D341Med (cell line): ENCODE measurements at regions not wholly inside any gene's neighbourhood (a gene's known extent, or its start where the extent isn't known, plus 50 kb on each side); places are given as distances from the start of the nearest gene placed in this dataset.

ENCODE experiments used
- DNase-seq: peaks from one replicate; pipeline ENCODE4 v3.0.0; 2012; ENCODE audit warnings: low spot score

- no peak for DNase-seq
Observed at GRCh38 chr6:114785235-114786127, 442.7 kb upstream of the HS3ST5 start.

- DNase-seq, result no peak
Observed at GRCh38 chr6:114783783-114784182, 441.0 kb upstream of the HS3ST5 start.

- no peak for DNase-seq
Observed at GRCh38 chr6:114783083-114783482, 440.3 kb upstream of the HS3ST5 start.

DNA sequence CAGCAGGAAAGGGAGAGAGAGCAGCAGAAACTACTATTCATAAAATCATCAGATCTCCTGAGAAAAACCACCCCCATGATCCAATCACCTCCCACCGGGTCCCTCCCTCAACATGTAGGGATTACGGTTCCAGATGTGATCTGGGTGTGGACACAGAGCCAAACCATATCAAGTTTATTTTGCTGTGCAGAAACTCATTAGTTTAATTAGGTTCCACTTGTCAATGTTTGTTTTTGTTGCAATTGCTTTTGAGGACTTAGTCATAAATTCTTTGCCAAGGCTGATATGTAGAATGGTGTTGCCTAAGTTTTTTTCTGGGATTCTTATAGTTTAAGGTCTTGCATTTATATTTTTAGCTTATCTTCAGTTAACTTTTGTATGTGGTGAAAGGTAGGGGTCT, 422.0 kb upstream of the HS3ST5 start:
- DNase-seq, result no peak

GRCh38 chr6:114762145-114762544, 419.3 kb upstream of the HS3ST5 start:
- no peak for DNase-seq

- peak; percentile 22 for DNase-seq
Observed at GRCh38 chr6:114747995-114748625, 405.3 kb upstream of the HS3ST5 start.

DNA sequence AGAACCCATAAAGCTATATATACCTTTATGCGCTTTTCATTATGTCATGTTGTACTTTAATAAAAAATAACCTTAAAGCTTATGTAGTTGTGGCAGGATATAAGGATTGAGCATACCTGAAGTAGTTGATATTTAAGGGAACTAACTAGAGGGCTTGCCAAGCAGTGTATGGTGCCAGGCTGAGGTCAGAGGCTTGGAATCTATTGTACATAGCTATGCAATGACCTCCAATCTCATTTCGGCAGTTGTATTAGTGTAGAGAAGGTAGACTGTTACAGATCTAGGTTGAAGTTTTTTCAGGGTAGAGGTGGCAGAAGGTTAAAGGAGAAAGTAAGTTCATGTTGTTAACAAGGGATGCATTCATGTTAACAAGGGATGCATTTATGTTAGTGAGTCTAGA, 397.7 kb upstream of the HS3ST5 start:
- no peak for DNase-seq

GRCh38 chr6:114739656-114740055, 396.8 kb upstream of the HS3ST5 start:
- DNase-seq, result no peak

GRCh38 chr6:114735025-114735735, 392.4 kb upstream of the HS3ST5 start:
- DNase-seq, result no peak

- DNase-seq, result no peak
Observed at GRCh38 chr6:114733596-114733995, 390.8 kb upstream of the HS3ST5 start.

DNA sequence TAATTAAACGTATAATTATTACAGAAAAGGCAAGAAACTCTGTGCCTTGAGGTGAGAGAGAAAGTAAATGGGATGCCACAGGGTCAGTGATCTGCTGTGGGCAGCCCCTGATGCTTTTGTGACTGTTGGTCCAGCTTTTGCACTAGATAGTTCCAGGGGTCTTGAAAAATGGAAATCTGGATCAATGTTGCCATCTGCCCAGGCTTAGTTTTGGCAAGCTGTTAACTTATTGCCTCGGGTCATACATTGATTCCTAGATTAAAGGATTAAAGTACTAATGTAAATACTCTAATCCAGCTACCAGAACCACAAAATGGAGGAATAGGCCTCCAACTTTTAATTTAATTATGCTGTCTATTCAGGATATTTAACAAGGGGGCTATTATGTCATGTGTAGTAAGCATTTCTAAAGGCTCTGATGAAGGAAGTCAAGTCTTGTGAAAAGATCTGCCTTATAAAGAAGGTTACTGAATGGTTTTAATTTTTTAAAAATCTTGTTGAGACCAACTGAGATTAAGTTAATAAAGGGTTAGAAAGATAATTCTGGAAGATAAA, 376.0 kb upstream of the HS3ST5 start:
- peak; percentile 68 for DNase-seq

GRCh38 chr6:114718186-114718585, 375.4 kb upstream of the HS3ST5 start:
- no peak for DNase-seq

- no peak for DNase-seq
Observed at GRCh38 chr6:114714836-114715507, 372.1 kb upstream of the HS3ST5 start.

GRCh38 chr6:114713690-114714089, 370.9 kb upstream of the HS3ST5 start:
- DNase-seq, result no peak

DNA sequence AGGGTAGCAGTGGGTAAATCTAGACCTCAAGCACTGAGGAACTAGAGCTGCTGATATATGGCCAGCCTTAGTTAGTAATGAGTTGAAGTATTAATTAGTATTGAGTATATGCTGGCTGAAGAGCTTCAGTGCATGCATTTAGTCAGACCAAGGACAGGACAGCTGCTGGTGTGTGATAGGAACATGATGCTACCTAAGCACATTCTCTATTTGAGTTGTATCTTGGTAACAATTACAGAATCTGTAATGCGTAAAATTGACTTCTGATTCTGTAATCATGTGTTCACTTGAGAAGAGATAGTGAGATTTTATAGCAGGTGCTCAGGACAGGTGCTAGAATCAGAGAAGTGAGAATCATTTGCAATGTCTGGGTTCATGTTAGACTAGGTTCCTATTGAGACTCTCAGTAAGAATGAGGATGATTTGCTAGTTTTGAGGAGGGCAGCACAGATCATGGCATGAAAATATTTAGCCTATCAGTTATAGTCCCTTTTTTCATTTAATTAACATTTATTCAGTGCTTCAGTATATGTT, 369.4 kb upstream of the HS3ST5 start:
- no peak for DNase-seq

- no peak for DNase-seq
Observed at GRCh38 chr6:114707081-114707620, 364.3 kb upstream of the HS3ST5 start.

- DNase-seq, result no peak
Observed at GRCh38 chr6:114690625-114691024, 347.8 kb upstream of the HS3ST5 start.

DNA sequence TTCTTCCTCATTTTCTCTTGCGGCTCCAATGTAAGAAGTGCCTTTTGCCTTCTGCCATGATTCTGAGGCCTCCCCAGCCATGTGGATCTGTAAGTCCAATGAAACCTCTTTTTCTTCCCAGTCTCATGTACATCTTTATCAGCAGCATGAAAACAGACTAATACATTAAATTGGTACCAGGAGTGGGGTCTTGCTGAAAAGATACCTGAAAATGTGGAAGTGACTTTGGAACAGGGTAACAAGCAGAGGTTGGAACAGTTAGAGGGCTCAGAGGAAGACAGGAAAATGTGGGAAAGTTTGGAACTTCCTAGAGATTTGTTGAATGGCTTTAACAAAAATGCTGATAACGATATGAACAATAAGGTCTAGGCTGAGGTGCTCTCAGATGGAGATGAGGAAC, 316.7 kb upstream of the HS3ST5 start:
- DNase-seq, result no peak

GRCh38 chr6:114651611-114652010, 308.8 kb upstream of the HS3ST5 start:
- no peak for DNase-seq

DNA sequence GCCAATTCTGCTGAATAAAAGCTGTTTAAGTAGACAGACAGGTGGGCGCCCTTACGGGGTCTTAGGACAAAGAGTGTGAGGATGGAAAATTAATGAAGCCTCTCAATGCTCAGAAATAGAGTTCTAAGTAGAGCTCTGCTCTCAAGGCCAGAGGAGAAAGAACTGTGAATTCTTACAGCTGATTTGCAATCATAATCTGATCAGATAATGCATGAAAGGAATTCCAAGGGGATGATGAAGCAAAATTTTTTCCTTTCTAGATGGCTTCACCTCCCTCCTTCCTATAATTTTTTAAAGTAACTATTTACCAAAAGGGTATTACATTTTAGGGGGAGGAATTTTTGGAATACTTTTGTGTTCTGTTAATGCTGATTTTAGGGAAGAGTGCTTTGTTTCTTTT, 308.1 kb upstream of the HS3ST5 start:
- no peak for DNase-seq

DNA sequence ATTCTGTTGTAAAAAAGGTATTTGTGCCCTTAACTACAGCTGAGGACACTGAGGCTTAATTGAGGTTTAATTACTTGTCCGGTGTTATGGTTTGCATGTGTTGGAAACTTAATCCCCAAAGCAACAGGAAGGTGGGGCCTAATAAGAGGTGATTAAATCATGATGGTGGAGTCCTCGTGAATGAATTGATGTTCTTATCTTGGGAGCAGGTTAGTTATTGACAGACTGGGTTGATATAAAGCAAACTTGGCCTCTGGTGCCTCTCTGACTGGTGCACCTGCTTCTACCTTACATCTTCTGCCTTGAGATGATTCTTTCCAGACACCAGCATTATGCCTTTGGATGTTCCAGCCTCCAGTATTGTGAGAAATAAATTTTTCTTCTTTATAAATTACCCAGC, 306.5 kb upstream of the HS3ST5 start:
- DNase-seq, result no peak

DNA sequence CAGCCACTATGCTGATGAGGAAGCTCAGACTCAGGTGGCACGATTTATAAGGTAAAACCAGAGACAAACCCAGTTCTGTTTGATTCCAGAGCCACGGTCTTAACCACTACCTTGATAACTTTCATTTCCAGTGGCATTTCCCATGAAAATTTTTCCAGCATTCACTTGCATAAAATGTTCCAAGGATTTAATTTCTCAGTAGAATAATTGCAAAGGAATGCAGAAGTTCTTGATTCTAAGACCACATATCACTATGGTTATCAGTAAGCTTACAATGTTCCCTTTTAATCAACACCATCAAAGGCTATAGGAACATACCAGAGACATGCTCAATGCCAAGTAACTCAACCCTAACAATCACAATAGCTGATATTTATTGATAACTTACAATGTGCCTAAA, 306.0 kb upstream of the HS3ST5 start:
- no peak for DNase-seq
